Loucy (cell line): ENCODE measurements at regions not wholly inside any gene's neighbourhood (a gene's known extent, or its start where the extent isn't known, plus 50 kb on each side); places are given as distances from the start of the nearest gene placed in this dataset.

Experiments
- H2AFZ ChIP-seq: fragments of 200-600 bp; sonication (generic); 2 replicates; pipeline ENCODE4 v1.6.0; 2016; ENCODE audit warnings: antibody characterized with exemption, mild to moderate bottlenecking, low read length, moderate library complexity
- H3F3A ChIP-seq: fragments of 200-600 bp; 2 replicates; pipeline ENCODE4 v1.6.0; 2016; ENCODE audit warnings: antibody characterized with exemption, low read depth, mild to moderate bottlenecking
- H3K27me3 ChIP-seq: fragments of 200-600 bp; sonication (generic); 2 replicates; pipeline ENCODE4 v1.6.1; 2014; ENCODE audit warnings: low read length, mild to moderate bottlenecking; ENCODE audit not compliant: insufficient read depth, poor library complexity, severe bottlenecking
- H3K36me3 ChIP-seq: fragments of 200-600 bp; sonication (generic); 2 replicates; pipeline ENCODE4 v1.6.1; 2016; ENCODE audit warnings: low read length; ENCODE audit not compliant: insufficient read depth
- H3K4me1 ChIP-seq: fragments of 200-600 bp; sonication (generic); 2 replicates; pipeline ENCODE4 v1.5.1; 2014; ENCODE audit warnings: low read length, mild to moderate bottlenecking; ENCODE audit not compliant: insufficient read depth, poor library complexity, severe bottlenecking
- H3K4me2 ChIP-seq: fragments of 200-600 bp; sonication (generic); 2 replicates; pipeline ENCODE4 v1.6.0; 2014; ENCODE audit warnings: antibody characterized with exemption, low read length, low read depth, mild to moderate bottlenecking; ENCODE audit not compliant: poor library complexity, severe bottlenecking
- H3K4me3 ChIP-seq: fragments of 200-600 bp; sonication (generic); 2 replicates; pipeline ENCODE4 v1.5.1; 2014; ENCODE audit warnings: low read length, mild to moderate bottlenecking, mixed read lengths; ENCODE audit not compliant: poor library complexity, severe bottlenecking
- H3K79me2 ChIP-seq: fragments of 200-600 bp; sonication (generic); 2 replicates; pipeline ENCODE4 v1.6.1; 2014; ENCODE audit warnings: low read length; ENCODE audit not compliant: insufficient read depth
- H3K9ac ChIP-seq: fragments of 200-600 bp; sonication (generic); 2 replicates; pipeline ENCODE4 v1.6.0; 2014; ENCODE audit warnings: mild to moderate bottlenecking, low read depth, low read length, moderate library complexity; ENCODE audit not compliant: poor library complexity, severe bottlenecking
- H3K9me2 ChIP-seq: fragments of 200-600 bp; sonication (generic); replicated peaks from 2 replicates; pipeline ENCODE4 v1.6.1; 2016; ENCODE audit warnings: low read depth, low read length, mixed read lengths
- H3K9me3 ChIP-seq: fragments of 200-600 bp; sonication (generic); 2 replicates; pipeline ENCODE4 v1.6.1; 2014; ENCODE audit warnings: mild to moderate bottlenecking, antibody characterized with exemption, low read length, low read depth; ENCODE audit not compliant: insufficient read depth
- H4K20me1 ChIP-seq: fragments of 200-600 bp; sonication (generic); 2 replicates; pipeline ENCODE4 v1.6.0; 2014; ENCODE audit warnings: antibody characterized with exemption, low read length, mild to moderate bottlenecking; ENCODE audit not compliant: insufficient read depth, poor library complexity, severe bottlenecking
- CTCF ChIP-seq: fragments of 200-600 bp; sonication (generic); conservative IDR thresholded peaks from 2 replicates; pipeline ENCODE4 v1.5.1; 2014; ENCODE audit warnings: mild to moderate bottlenecking, antibody characterized with exemption, low read length
- EZH2phosphoT487 ChIP-seq: fragments of 200-600 bp; IDR thresholded peaks from 2 replicates; pipeline ENCODE4 v1.6.1; 2018; ENCODE audit warnings: antibody characterized with exemption, mild to moderate bottlenecking, moderate library complexity, borderline replicate concordance

GRCh38 chr2:61688369-61689334 is 150.5 kb upstream of the XPO1 start:
- Histone ChIP-seq H4K20me1 (no peaks in the 10 kb centered on the region), H3K36me3 (no peaks in the 10 kb centered on the region), H3K27me3 (no peaks in the 10 kb centered on the region), H3K4me1 (no peaks in the 10 kb centered on the region), H2AFZ (no peak overlapping the region), H3K79me2 (no peaks in the 10 kb centered on the region), H3K9ac (no peak overlapping the region), H3K9me3 (no peaks in the 10 kb centered on the region), H3K4me2 (no peak overlapping the region), H3K4me3 (no peak overlapping the region), H3K9me2 (no peaks in the 10 kb centered on the region), H3F3A (no peaks in the 10 kb centered on the region)
- TF ChIP-seq EZH2phosphoT487 (no peak), CTCF (no peak)

GRCh38 chr2:61679096-61679495 is 140.9 kb upstream of the XPO1 start:
- H2AFZ ChIP-seq, result no peak overlapping the region
- TF ChIP-seq CTCF, result no peak
- TF ChIP-seq EZH2phosphoT487, result no peak
- H3K4me3 ChIP-seq, result no peak overlapping the region
- no peaks in the 10 kb centered on the region for H3F3A ChIP-seq
- no peaks in the 10 kb centered on the region for H4K20me1 ChIP-seq
- H3K9me2 ChIP-seq, result no peaks in the 10 kb centered on the region
- peaks cover 12% of the 10 kb centered on the region; the same call in 1 of the 2 replicates for H3K9me3 ChIP-seq
- H3K4me2 ChIP-seq, result no peak overlapping the region
- no peaks in the 10 kb centered on the region for H3K27me3 ChIP-seq
- no peaks in the 10 kb centered on the region for H3K79me2 ChIP-seq
- H3K9ac ChIP-seq, result no peak overlapping the region
- H3K4me1 ChIP-seq, result no peaks in the 10 kb centered on the region
- no peaks in the 10 kb centered on the region for H3K36me3 ChIP-seq

- TF ChIP-seq CTCF (no peak), EZH2phosphoT487 (no peak)
- H3K9ac ChIP-seq, result no peak overlapping the region
- no peaks in the 10 kb centered on the region for H3K27me3 ChIP-seq
- H3K79me2 ChIP-seq, result no peaks in the 10 kb centered on the region
- H3K4me3 ChIP-seq, result no peak overlapping the region
- peaks cover 12% of the 10 kb centered on the region; the same call in 1 of the 2 replicates for H3K9me3 ChIP-seq
- no peak overlapping the region for H2AFZ ChIP-seq
- no peaks in the 10 kb centered on the region for H3K9me2 ChIP-seq
- H3F3A ChIP-seq, result no peaks in the 10 kb centered on the region
- no peak overlapping the region for H3K4me2 ChIP-seq
- H3K4me1 ChIP-seq, result no peaks in the 10 kb centered on the region
- H4K20me1 ChIP-seq, result no peaks in the 10 kb centered on the region
- H3K36me3 ChIP-seq, result no peaks in the 10 kb centered on the region
Measured at GRCh38 chr2:61677942-61678341, 139.8 kb upstream of the XPO1 start.
